HG03097 (cell line): ENCODE measurements at regions not wholly inside any gene's neighbourhood (a gene's known extent, or its start where the extent isn't known, plus 50 kb on each side); places are given as distances from the start of the nearest gene placed in this dataset.
"Not testable (repeated sequence)": the region's sequence is repeated elsewhere in the genome, so short reads cannot be mapped to it uniquely, and the experiment has no call there.

Experiments used
- ATAC-seq: cut with Tn5 transposase; IDR thresholded peaks from one replicate; pipeline ENCODE4 v1.9.1; 2021; ENCODE audit not compliant: unreplicated experiment, low FRiP score

- ATAC-seq: no peak
Observed at GRCh38 chrX:40418813-40419195, 162.0 kb upstream of the ATP6AP2 start.

DNA sequence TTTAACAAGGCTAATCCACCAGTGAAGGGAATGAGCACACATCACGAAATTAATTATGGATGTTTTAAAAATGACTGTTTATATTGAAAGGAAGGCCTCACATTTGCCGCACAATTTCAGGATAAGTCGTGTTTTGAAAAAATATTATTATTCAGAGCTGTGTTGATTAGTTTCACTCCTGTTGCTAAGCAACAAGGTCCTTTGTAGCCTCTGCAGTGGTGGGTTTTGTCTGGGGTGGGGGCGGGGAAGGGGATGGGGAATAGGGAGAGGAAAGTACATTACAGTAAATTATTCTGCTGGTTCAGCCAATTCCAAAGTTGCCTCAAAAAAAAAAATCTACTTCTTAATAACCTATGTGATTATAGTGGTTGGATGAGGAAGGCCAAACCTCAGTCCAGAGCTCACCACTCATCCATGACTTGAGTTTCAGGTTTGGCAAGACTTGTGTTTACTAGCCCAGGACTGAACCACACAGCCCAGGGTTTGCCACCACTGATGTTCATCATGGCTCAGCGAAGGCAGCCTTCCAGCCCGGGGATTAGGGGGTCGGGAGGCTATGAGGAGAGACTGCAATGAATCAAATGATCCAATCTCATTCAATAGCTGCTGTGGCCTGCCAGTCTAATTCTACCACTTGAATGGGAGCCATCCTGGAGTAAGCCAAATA is 162.5 kb upstream of the ATP6AP2 start:
- ATAC-seq: no peak

- no peak for ATAC-seq
Observed at GRCh38 chrX:40415675-40416074, 165.1 kb upstream of the ATP6AP2 start.

DNA sequence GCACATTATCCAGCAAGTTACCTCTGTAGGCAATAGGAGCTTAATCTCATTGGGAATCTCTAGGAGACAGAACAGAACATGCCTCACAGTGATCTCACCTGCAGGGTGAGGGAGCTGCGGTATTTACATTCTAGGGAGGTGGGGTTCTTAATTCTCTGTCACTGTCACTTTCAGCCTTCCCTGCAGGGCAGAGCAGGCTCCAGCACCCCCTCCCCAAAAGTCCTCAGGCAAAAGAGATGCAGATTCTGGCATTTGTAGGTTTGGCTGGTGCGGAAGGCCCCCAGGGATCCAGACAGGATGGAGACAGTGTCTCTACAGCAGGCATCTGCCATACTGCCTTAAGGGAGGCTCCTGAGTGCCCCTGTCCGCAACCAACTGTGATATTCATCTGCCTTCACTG is 166.4 kb upstream of the ATP6AP2 start:
- ATAC-seq: no peak

DNA sequence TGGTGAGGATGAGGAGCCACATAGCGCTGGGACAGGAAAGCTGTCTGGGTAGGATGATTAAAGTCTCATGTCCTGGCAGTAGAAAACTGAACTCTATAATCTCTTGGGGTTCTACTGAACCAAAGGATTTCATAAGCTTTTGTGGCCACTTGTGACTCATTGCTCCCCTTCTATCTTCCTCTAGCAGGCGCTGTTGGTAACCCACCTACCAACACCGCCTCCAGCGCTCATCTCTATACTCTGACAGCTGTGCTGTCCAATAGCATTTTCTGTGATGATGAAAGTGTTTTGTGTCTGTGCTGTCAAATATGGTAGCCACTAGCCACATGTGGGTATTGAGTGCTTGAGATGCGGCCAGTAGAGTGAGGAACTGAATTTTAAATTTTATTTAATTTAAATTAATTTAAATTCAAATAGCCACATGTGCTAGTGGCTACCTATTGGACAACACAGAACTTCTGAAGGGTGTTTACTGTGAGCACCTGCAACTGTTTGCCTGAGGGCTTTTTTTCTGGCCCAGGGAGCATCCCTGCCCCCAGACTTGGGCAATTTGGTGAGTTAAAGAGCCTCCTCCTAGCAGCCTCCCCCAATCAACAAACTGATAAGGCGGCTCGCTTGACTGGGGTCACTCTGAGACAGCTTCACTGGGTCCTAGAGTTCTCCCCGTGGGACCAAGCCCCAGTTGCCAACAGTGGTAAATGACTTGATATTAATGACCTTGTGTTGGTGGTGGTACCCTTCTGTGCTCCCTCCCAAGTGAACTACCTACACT is 169.2 kb upstream of the ATP6AP2 start:
- ATAC-seq: no peak

DNA sequence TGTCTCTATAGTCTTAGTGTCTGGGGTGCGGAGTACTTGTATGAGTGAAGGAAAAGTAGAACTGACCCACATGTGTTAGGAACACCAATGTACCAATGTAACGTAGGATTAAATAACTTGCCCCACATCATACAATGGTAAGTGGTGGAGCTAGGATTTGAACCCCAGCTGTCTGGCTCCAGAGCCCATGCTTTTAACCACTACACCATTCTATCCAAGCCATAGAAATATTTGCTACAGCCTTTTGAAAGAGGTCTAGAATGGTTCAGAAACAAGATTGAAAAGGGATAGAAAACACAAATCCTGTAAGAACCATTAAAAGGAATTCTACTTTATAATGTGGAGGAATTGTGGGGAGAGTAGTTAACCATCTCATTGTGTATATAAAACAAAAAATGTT is 169.9 kb upstream of the ATP6AP2 start:
- no peak for ATAC-seq

- no peak for ATAC-seq
Observed at GRCh38 chrX:40406330-40406859, 174.4 kb upstream of the ATP6AP2 start.

- ATAC-seq: no peak
Observed at GRCh38 chrX:40405399-40405798, 175.4 kb upstream of the ATP6AP2 start.

DNA sequence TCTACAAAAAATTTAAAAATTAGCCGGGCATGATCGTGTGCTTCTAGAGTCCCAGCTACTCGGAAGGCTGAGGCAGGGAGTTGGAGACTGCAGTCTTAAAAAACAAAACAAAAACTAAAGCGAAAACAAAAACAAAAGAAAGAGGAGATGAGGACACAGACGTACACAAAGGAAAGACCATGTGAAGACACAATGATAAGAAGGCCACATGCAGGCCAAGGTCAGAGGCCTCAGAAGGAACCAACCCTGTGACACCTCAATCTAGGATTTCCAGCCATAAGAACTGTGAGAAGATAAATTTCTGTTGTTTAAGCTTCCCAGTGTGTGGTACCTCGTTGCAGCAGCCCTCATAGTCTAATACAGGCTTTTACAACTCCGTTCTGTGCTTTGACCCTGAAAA is 177.0 kb upstream of the ATP6AP2 start:
- no peak for ATAC-seq

DNA sequence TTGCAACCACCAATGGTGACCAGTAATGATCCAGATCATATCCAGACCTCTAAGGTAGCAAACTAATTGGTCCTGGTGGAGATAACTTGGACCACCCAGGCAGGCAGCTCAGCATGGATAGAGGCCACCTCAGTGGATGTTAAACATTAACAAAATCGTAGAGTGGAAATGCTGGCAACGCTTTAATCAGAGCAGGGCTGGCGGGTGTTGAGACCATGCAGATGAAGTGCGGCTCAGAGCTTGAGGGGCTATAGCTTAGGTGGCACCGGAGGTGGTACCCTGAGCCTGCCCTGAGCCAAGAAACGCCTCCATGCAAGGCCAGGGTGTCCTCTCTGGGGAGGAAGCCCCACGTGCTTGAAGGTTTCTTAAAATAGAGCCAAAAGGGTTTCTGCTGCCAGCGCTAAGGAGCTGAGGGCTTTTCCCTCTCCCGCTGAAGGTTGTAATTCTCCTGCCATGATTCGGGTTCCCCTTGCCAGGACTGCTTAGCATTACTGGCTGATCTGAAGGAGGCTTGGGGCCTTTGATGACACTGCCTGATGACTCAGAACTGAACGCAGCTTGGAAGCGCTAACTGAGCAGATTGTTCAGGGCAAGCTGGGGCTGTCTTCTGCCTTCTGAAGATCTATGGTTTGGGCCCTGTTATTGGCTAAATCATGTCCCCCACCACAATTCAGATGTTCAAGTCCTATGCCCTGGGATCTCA is 177.8 kb upstream of the ATP6AP2 start:
- ATAC-seq: no peak

DNA sequence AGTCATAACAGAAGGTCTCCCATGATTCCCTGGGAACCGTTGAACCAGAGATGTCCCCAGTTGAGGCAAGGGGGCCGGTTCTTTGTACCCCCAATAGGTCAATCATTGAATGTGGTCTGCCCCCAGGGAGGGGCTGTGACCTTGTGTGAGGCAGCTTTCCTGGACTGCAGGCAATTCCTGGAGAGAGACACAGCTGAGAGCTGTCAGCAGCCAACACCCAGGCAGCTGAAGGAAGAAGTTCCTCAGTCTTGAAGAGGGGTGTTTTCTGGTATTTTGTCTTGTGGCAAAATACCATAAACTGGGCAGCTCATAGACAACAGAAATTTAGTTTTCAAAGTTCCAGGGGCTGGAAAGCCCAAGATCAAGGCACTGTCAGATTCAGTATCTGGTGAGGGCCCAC is 185.7 kb upstream of the ATP6AP2 start:
- ATAC-seq: no peak

- ATAC-seq: no peak
Observed at GRCh38 chrX:40394302-40394701, 186.5 kb upstream of the ATP6AP2 start.

DNA sequence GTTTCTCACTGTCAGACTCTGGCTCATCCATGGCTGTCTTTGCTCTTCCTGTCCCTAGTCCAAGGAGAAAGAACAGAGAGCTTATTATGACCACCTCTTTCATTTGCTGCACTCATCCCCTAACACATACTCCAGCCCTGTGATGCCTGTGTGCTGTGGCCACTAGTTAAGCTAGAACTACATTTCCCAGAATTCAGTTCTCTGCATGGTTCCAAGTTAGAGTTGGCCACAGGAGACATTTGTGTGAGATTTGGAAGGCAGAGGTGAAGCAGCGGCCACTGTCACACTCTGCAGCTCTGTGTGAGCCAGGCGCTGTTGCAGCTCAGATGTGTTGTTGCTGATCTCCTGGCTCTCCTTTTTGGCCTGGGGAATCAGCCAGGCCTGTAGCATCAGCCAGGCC is 188.2 kb upstream of the ATP6AP2 start:
- ATAC-seq: no peak

DNA sequence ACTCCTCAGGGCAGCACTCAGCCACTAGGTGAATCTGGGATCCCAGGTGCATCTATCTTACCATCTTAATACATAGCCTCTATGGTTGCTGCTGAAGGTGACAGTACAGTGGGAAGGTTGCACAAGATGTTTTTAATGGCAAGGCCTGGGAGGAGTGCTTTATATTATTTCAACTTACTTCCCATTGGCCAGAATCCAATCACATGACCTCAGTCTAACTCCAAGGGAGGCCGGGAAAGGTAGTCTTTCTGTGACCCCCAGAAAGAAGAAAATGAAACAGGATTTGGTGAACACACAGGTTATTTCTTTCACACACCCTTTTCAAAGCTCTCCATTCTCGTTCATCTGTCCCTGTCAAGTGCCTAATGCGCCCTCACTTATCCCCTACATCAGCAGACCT is 189.1 kb upstream of the ATP6AP2 start:
- no peak for ATAC-seq

GRCh38 chrX:40389555-40389954 is 191.2 kb upstream of the ATP6AP2 start:
- no peak for ATAC-seq

GRCh38 chrX:40388441-40388840 is 192.3 kb upstream of the ATP6AP2 start:
- no peak for ATAC-seq

DNA sequence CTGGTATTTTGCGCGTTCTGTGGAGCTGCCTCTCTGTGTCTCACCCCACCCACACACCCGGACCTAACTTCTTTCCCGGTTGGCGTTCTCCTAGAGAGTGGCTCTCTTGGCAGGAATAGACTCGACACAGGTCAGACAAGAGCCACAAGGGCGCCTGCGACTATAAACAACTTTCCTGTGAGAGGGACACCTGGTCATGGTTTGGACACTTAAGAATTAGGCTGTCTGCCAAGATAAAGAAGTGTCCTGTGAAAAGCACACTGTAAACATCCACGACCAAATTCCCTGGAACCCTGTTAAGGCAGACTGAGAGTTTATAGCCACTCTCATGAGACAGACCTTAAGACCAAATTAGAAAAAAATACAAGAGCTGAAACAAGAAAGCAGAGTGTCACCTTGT is 192.9 kb upstream of the ATP6AP2 start:
- ATAC-seq: not testable (repeated sequence)

DNA sequence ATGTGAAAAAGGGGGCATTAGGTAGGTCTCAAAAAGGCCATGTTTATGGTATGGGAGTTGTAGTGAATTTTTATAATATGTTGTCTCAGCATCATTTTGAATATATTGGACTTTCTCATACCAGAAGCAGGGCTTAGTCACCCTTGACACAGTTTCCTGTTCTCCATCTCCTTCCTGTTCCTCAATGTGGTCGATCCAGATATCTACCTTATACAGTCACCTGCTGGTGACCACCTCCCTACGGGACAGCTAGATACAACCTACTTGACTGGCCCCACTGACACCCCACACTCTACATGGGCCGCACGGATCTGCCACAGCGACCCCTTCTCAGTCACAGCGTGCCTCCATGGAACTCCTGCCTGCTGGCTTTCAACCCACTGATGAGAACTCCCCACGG is 193.5 kb upstream of the ATP6AP2 start:
- ATAC-seq: not testable (repeated sequence)

DNA sequence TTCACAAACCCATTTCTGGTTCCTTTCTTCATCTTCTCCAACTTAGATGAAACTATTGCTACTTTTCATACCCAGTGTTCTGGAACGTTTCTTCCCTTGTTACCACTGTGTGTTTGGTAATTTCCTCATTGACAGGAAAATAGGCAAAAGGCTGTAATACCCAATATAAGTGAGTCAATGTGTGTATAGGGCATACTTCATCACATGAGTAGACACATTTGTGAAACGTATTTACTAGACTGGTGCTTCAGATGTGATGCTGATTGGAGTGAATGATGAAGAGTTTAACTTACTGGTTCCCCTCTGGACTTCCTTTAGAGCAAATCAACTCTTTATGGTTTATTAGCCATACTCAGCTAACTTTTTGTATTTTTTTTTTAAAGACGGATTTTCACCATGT is 195.1 kb upstream of the ATP6AP2 start:
- no peak for ATAC-seq

DNA sequence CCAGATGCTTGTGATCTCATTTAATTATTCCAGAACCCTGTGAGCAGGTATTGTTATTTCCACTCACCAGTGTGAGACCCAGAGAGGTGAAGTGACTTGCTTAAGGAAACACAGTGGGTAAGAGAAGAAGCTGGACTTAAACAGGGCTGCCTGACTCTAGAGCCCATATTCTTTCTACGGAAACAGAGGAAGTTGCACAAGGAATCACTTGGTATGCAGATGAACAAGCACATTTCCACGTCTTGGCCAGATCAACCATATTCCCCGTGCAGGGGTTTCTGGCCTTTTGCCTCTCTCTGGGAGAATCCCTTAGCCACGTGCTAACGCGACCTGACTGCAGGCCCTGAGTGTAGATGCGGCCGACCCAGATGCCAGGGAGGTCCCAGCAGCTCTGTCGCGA is 195.5 kb upstream of the ATP6AP2 start:
- no peak for ATAC-seq

GRCh38 chrX:40383969-40384368 is 196.8 kb upstream of the ATP6AP2 start:
- ATAC-seq: no peak

GRCh38 chrX:40383360-40383759 is 197.4 kb upstream of the ATP6AP2 start:
- ATAC-seq: no peak
